ENCODE measurements at regions not wholly inside any gene's neighbourhood (a gene's known extent, or its start where the extent isn't known, plus 50 kb on each side); places are given as distances from the start of the nearest gene placed in this dataset.

DNA sequence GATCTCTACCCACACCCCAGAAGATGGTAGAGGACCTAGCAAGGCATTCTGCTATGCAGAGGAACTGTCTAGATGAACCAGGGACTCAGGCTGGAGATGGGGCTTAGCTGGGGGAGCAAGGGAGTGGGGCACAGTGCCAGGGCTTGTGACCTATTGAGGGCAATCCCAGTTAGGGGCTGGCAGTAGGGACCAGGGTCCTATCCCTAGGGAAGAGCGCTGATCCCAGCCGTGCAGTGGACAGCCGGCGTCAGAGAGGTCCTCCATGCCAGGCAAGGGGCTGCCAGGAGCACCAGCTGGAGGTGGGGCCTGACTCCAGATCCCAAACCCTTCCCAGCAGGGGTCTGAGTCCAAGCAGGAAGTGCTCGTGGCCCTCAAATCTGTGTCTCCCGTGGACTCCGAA lies 52.7 kb upstream of the NEURL1B start:
- TF ChIP-seq, protein P1, sequence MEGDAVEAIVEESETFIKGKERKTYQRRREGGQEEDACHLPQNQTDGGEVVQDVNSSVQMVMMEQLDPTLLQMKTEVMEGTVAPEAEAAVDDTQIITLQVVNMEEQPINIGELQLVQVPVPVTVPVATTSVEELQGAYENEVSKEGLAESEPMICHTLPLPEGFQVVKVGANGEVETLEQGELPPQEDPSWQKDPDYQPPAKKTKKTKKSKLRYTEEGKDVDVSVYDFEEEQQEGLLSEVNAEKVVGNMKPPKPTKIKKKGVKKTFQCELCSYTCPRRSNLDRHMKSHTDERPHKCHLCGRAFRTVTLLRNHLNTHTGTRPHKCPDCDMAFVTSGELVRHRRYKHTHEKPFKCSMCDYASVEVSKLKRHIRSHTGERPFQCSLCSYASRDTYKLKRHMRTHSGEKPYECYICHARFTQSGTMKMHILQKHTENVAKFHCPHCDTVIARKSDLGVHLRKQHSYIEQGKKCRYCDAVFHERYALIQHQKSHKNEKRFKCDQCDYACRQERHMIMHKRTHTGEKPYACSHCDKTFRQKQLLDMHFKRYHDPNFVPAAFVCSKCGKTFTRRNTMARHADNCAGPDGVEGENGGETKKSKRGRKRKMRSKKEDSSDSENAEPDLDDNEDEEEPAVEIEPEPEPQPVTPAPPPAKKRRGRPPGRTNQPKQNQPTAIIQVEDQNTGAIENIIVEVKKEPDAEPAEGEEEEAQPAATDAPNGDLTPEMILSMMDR (conservative IDR thresholded peaks at IDR 0.05), result no peak
- no peak overlapping the region for H3K4me3 ChIP-seq (ENCODE audit: low read length)
- H3K27ac ChIP-seq (ENCODE audit: low read depth, low read length), result no peak overlapping the region

DNA sequence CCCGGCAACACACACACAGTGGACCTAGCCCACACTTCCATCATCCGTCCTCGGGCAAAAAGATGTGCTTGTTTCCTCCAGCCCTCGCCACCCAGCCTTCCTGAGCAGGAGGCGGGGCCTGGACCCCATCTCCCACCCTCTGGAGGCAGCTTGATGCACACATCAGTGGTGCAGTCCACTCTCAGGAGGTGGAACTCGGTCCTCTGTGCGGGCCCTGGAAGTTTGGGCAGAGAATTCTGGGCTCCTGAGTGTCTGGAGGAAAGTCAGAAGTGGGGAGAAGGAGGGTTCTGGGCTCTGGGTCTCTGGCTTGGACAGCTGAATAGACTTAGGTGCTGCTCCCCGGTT lies 54.0 kb upstream of the NEURL1B start:
- Histone ChIP-seq H3K4me3 (ENCODE audit: low read length) (no peak overlapping the region), H3K27ac (ENCODE audit: low read depth, low read length) (no peak overlapping the region), H3K9ac (ENCODE audit: extremely low read depth, low read length, poor library complexity, severe bottlenecking) (no peak overlapping the region), H3K4me1 (ENCODE audit: control insufficient read depth, insufficient read depth, low read length) (peaks cover 3% of the 10 kb centered on the region), H3K27me3 (ENCODE audit: control insufficient read depth, insufficient read depth, low read length, poor library complexity, severe bottlenecking) (no peaks in the 10 kb centered on the region), H3K9me3 (ENCODE audit: control insufficient read depth, low read length) (no peaks in the 10 kb centered on the region), H3K36me3 (ENCODE audit: control insufficient read depth, insufficient read depth, low read length) (no peaks in the 10 kb centered on the region)
- Mint-ChIP-seq H3K27me3 (ENCODE audit: insufficient read depth) (peaks cover 19% of the 10 kb centered on the region), H3K36me3 (ENCODE audit: low read depth) (no peaks in the 10 kb centered on the region), H3K4me3 (no peak overlapping the region), H3K27ac (no peak overlapping the region), H3K4me1 (peaks cover 17% of the 10 kb centered on the region), H3K9me3 (no peaks in the 10 kb centered on the region)
- WGBS, 2 experiments (ENCODE audit: insufficient coverage in 1 of 2, insufficient read length in 1 of 2), result 94 to 100% methylated on average over 2 to 8 of the region's 8 CpGs
- DNase-seq, result no peak
- TF ChIP-seq, protein P1 (conservative IDR thresholded peaks at IDR 0.05), result no peak

More for the DNA sequence above, 52.7 kb upstream of the NEURL1B start:
- no peaks in the 10 kb centered on the region for H3K9me3 ChIP-seq (ENCODE audit: control insufficient read depth, low read length)
- no peaks in the 10 kb centered on the region for H3K27me3 ChIP-seq (ENCODE audit: control insufficient read depth, insufficient read depth, low read length, poor library complexity, severe bottlenecking)
- WGBS, 2 experiments (ENCODE audit: insufficient coverage in 1 of 2, insufficient read length in 1 of 2), result 93 to 94% methylated on average over 6 to 7 of the region's 7 CpGs
- Mint-ChIP-seq H3K4me1 (peaks cover 17% of the 10 kb centered on the region), H3K27me3 (ENCODE audit: insufficient read depth) (peaks cover 19% of the 10 kb centered on the region), H3K9me3 (no peaks in the 10 kb centered on the region), H3K4me3 (no peak overlapping the region), H3K27ac (no peak overlapping the region), H3K36me3 (ENCODE audit: low read depth) (no peaks in the 10 kb centered on the region)
- DNase-seq, result no peak
- no peak overlapping the region for H3K9ac ChIP-seq (ENCODE audit: extremely low read depth, low read length, poor library complexity, severe bottlenecking)
- no peaks in the 10 kb centered on the region for H3K36me3 ChIP-seq (ENCODE audit: control insufficient read depth, insufficient read depth, low read length)
- H3K4me1 ChIP-seq (ENCODE audit: control insufficient read depth, insufficient read depth, low read length), result peaks cover 3% of the 10 kb centered on the region

DNA sequence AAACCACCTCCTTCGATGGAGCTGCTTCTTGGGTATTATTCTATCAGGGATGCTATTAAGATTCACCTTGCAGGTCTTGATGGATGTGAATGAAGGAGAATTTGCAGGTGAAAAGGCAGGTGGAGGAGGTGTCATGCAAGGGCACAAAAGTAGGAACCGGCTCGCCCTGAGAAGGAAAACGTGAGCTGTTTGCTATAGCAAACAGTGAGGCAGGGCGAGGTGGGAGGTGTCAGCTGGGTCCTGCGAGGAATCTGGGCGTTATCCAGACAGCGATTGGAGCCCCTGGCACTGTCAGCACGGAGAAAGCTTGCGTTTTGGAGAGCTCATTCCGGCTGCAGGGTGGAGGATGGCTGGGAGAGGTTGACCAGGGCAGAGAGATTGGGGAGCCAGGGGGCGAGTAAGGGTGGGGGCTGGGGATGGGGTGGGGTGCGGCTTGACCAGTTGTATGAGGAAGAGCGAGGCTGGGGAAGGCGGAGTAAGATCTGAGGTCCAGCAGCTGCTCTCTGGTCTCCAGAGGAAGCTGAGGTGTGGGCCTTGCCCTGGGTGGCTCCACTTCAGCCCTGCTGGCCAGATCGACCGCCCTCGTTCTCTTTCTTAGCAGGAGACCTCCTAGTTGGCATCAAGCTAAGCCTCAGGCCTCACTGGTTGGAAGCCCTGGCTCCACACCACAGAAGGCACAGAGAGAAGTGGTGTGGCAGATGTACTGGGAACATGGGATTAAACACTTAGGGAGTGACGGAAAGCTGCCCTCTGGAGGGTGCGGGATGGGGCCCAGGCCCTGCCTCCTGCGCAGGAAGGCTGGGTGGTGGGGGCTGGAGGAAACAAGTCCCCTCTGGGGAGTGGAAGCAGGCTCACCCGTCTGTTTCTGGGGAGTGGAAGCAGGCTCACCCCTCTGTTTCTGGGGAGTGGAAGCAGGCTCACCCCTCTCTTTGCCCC lies 54.7 kb upstream of the NEURL1B start:
- peaks cover 19% of the 10 kb centered on the region for H3K27me3 Mint-ChIP-seq (ENCODE audit: insufficient read depth)
- H3K27ac Mint-ChIP-seq, result no peak overlapping the region
- H3K4me3 Mint-ChIP-seq, result no peak overlapping the region
- no peaks in the 10 kb centered on the region for H3K36me3 Mint-ChIP-seq (ENCODE audit: low read depth)
- no peak overlapping the region for H3K27ac ChIP-seq (ENCODE audit: low read depth, low read length)
- H3K4me1 ChIP-seq (ENCODE audit: control insufficient read depth, insufficient read depth, low read length), result peaks cover 3% of the 10 kb centered on the region
- no peak overlapping the region for H3K9ac ChIP-seq (ENCODE audit: extremely low read depth, low read length, poor library complexity, severe bottlenecking)
- no peaks in the 10 kb centered on the region for H3K36me3 ChIP-seq (ENCODE audit: control insufficient read depth, insufficient read depth, low read length)
- TF ChIP-seq, protein P1 (conservative IDR thresholded peaks at IDR 0.05), result no peak
- peak; percentile 81 for DNase-seq
- peaks cover 17% of the 10 kb centered on the region for H3K4me1 Mint-ChIP-seq
- no peak overlapping the region for H3K4me3 ChIP-seq (ENCODE audit: low read length)
- 65 to 81% methylated on average over 14 to 22 of the region's 22 CpGs for WGBS, 2 experiments (ENCODE audit: insufficient coverage in 1 of 2, insufficient read length in 1 of 2)
- no peaks in the 10 kb centered on the region for H3K9me3 Mint-ChIP-seq
- no peaks in the 10 kb centered on the region for H3K27me3 ChIP-seq (ENCODE audit: control insufficient read depth, insufficient read depth, low read length, poor library complexity, severe bottlenecking)
- no peaks in the 10 kb centered on the region for H3K9me3 ChIP-seq (ENCODE audit: control insufficient read depth, low read length)
